HG02571 (cell line): ENCODE measurements at regions not wholly inside any gene's neighbourhood (a gene's known extent, or its start where the extent isn't known, plus 50 kb on each side); places are given as distances from the start of the nearest gene placed in this dataset.

ENCODE experiments used
- ATAC-seq: cut with Tn5 transposase; IDR thresholded peaks from one replicate; pipeline ENCODE4 v1.9.1; 2021; ENCODE audit warnings: mild to moderate bottlenecking, moderate library complexity; ENCODE audit not compliant: unreplicated experiment

- no peak for ATAC-seq
These were observed 110.3 kb upstream of the CEP85L start for GRCh38 chr6:118761645-118762044.

- ATAC-seq = no peak
These were observed 107.6 kb upstream of the CEP85L start for GRCh38 chr6:118758946-118759345.

GRCh38 chr6:118755941-118756646, 104.7 kb upstream of the CEP85L start:
- ATAC-seq = no peak

GRCh38 chr6:118752803-118753202, 101.4 kb upstream of the CEP85L start:
- ATAC-seq = no peak

GRCh38 chr6:118751072-118751471, 99.7 kb upstream of the CEP85L start:
- ATAC-seq = no peak

GRCh38 chr6:118750143-118750542, 98.8 kb upstream of the CEP85L start:
- ATAC-seq = no peak

- ATAC-seq = no peak
These were observed 97.1 kb upstream of the CEP85L start for GRCh38 chr6:118748311-118749062.

- ATAC-seq = no peak
These were observed 95.4 kb upstream of the CEP85L start for GRCh38 chr6:118746825-118747174.

- no peak for ATAC-seq
These were observed 94.9 kb upstream of the CEP85L start for GRCh38 chr6:118746145-118746824.

- ATAC-seq = no peak
These were observed 93.8 kb upstream of the CEP85L start for GRCh38 chr6:118745156-118745555.

- no peak for ATAC-seq
These were observed 93.0 kb upstream of the CEP85L start for GRCh38 chr6:118744261-118744941.

- ATAC-seq = no peak
These were observed 92.4 kb upstream of the CEP85L start for GRCh38 chr6:118743746-118744145.

- no peak for ATAC-seq
These were observed 89.0 kb upstream of the CEP85L start for GRCh38 chr6:118740372-118740771.

GRCh38 chr6:118739696-118740353, 88.4 kb upstream of the CEP85L start:
- no peak for ATAC-seq

- no peak for ATAC-seq
These were observed 85.0 kb upstream of the CEP85L start for GRCh38 chr6:118736440-118736839.

GRCh38 chr6:118735320-118735719, 83.9 kb upstream of the CEP85L start:
- no peak for ATAC-seq

- ATAC-seq = no peak
These were observed 74.6 kb upstream of the CEP85L start for GRCh38 chr6:118725944-118726343.

- ATAC-seq = peak; percentile 88
These were observed 72.8 kb upstream of the CEP85L start for GRCh38 chr6:118724211-118724610.

GRCh38 chr6:118722829-118723813, 71.7 kb upstream of the CEP85L start:
- ATAC-seq = no peak

- no peak for ATAC-seq
These were observed 68.7 kb upstream of the CEP85L start for GRCh38 chr6:118720125-118720473.
